Adrenal gland (tissue), 5 donors: ENCODE measurements at regions not wholly inside any gene's neighbourhood (a gene's known extent, or its start where the extent isn't known, plus 50 kb on each side); places are given as distances from the start of the nearest gene placed in this dataset.

Source experiments
- CTCF ChIP-seq, 6 experiments: fragments of 450-650 bp in 4 of 6; fragments of 200-600 bp in 2 of 6; sonication (generic) in 1 of 6; IDR thresholded peaks; 1 replicate in 5 of 6; 2 replicates in 1 of 6; pipeline versions ENCODE4 v1.5.1 to v1.8.0; 2016 to 2021; ENCODE audit warnings: antibody characterized with exemption in 6 of 6, mild to moderate bottlenecking in 2 of 6, moderate library complexity in 1 of 6
- POLR2A ChIP-seq, 2 donors: fragments of 450-650 bp; IDR thresholded peaks; one replicate each; pipeline ENCODE4 v1.6.1; 2017; ENCODE audit warnings: antibody characterized with exemption in 2 of 2, mild to moderate bottlenecking in 2 of 2, moderate library complexity in 1 of 2
- donor health status: DM: no; HTN: no; CAD: no.

GRCh38 chr15:98069256-98069655 lies 108.8 kb downstream of the ARRDC4 start:
- no peak for TF ChIP-seq CTCF (IDR thresholded peaks at IDR 0.05)
- TF ChIP-seq POLR2A (IDR thresholded peaks at IDR 0.05), result no peak
